WERI-Rb-1 (cell line): ENCODE measurements at regions not wholly inside any gene's neighbourhood (a gene's known extent, or its start where the extent isn't known, plus 50 kb on each side); places are given as distances from the start of the nearest gene placed in this dataset.
"Not testable (repeated sequence)": the region's sequence is repeated elsewhere in the genome, so short reads cannot be mapped to it uniquely, and the experiment has no call there.

Experiments
- DNase-seq: peaks from one replicate; pipeline ENCODE4 v3.0.0-alpha.2; 2020
- H3K27ac ChIP-seq: fragments of 250-450 bp; sonication (Bioruptor Pico); 2 replicates; pipeline ENCODE4 v1.5.1; 2020; ENCODE audit warnings: mild to moderate bottlenecking, moderate library complexity
- H3K27me3 ChIP-seq: fragments of 250-450 bp; sonication (Bioruptor Pico); 2 replicates; pipeline ENCODE4 v1.5.1; 2021; ENCODE audit warnings: mild to moderate bottlenecking, low read depth, moderate library complexity; ENCODE audit not compliant: insufficient read depth, severe bottlenecking
- H3K36me3 ChIP-seq: fragments of 250-450 bp; sonication (Bioruptor Pico); 2 replicates; pipeline ENCODE4 v1.5.1; 2020; ENCODE audit warnings: mild to moderate bottlenecking, moderate library complexity
- H3K4me3 ChIP-seq: 2 replicates; pipeline ENCODE4 v1.5.1; 2011; ENCODE audit warnings: low read depth, mild to moderate bottlenecking, control low read depth, low read length
- H3K9me3 ChIP-seq: fragments of 250-450 bp; sonication (Bioruptor Pico); 2 replicates; pipeline ENCODE4 v1.5.1; 2021; ENCODE audit warnings: mild to moderate bottlenecking, moderate library complexity; ENCODE audit not compliant: severe bottlenecking
- CTCF ChIP-seq: IDR thresholded peaks from 2 replicates; pipeline ENCODE4 v1.5.1; 2011; ENCODE audit warnings: low read depth, mild to moderate bottlenecking, control low read depth, inconsistent platforms, low read length

GRCh38 chr15:92747047-92747446 lies 91.5 kb upstream of the FAM174B start:
- Histone ChIP-seq H3K9me3 (no peaks in the 10 kb centered on the region), H3K27ac (no peak overlapping the region), H3K36me3 (no peaks in the 10 kb centered on the region), H3K4me3 (no peak overlapping the region), H3K27me3 (no peaks in the 10 kb centered on the region)
- no peak for DNase-seq
- TF ChIP-seq CTCF = no peak

- Histone ChIP-seq H3K27ac (no peak overlapping the region), H3K27me3 (no peaks in the 10 kb centered on the region), H3K36me3 (no peaks in the 10 kb centered on the region), H3K9me3 (no peaks in the 10 kb centered on the region), H3K4me3 (no peak overlapping the region)
- no peak for TF ChIP-seq CTCF
- DNase-seq = no peak
Observed at GRCh38 chr15:92749216-92749615, 93.6 kb upstream of the FAM174B start.

- no peak overlapping the region for H3K4me3 ChIP-seq
- no peak for TF ChIP-seq CTCF
- no peak overlapping the region for H3K27ac ChIP-seq
- no peaks in the 10 kb centered on the region for H3K9me3 ChIP-seq
- no peaks in the 10 kb centered on the region for H3K27me3 ChIP-seq
- no peak for DNase-seq
- no peaks in the 10 kb centered on the region for H3K36me3 ChIP-seq
Observed at GRCh38 chr15:92749946-92750345, 94.4 kb upstream of the FAM174B start.

GRCh38 chr15:92751528-92751927 lies 96.0 kb upstream of the FAM174B start:
- TF ChIP-seq CTCF = no peak
- Histone ChIP-seq H3K9me3 (no peaks in the 10 kb centered on the region), H3K4me3 (no peak overlapping the region), H3K36me3 (no peaks in the 10 kb centered on the region), H3K27ac (no peak overlapping the region), H3K27me3 (no peaks in the 10 kb centered on the region)
- no peak for DNase-seq

- Histone ChIP-seq H3K9me3 (no peaks in the 10 kb centered on the region), H3K27me3 (no peaks in the 10 kb centered on the region), H3K4me3 (no peak overlapping the region), H3K27ac (no peak overlapping the region), H3K36me3 (no peaks in the 10 kb centered on the region)
- no peak for TF ChIP-seq CTCF
- no peak for DNase-seq
Observed at GRCh38 chr15:92753591-92753990, 98.0 kb upstream of the FAM174B start.

GRCh38 chr15:92763459-92763858 lies 107.9 kb upstream of the FAM174B start:
- H3K27me3 ChIP-seq = no peaks in the 10 kb centered on the region
- no peaks in the 10 kb centered on the region for H3K9me3 ChIP-seq
- H3K36me3 ChIP-seq = no peaks in the 10 kb centered on the region
- no peak overlapping the region for H3K27ac ChIP-seq
- no peak for DNase-seq
- H3K4me3 ChIP-seq = no peak overlapping the region
- TF ChIP-seq CTCF = no peak

GRCh38 chr15:92768131-92768530 lies 112.6 kb upstream of the FAM174B start:
- not testable (repeated sequence) for DNase-seq, H3K9me3 ChIP-seq, H3K27me3 ChIP-seq, H3K4me3 ChIP-seq, H3K36me3 ChIP-seq, H3K27ac ChIP-seq
